ENCODE measurements at regions not wholly inside any gene's neighbourhood (a gene's known extent, or its start where the extent isn't known, plus 50 kb on each side); places are given as distances from the start of the nearest gene placed in this dataset.

GRCh38 chr15:34688699-34689098 lies 66.1 kb downstream of the GJD2 start:
- ChIA-PET CTCF (no interaction called here), POLR2A (no interaction called here)
- DNase-seq (ENCODE audit: extremely low spot score), result no peak
- TF ChIP-seq SUZ12 (IDR thresholded peaks at IDR 0.05), result no peak
- no peak for TF ChIP-seq FOXM1 (IDR thresholded peaks at IDR 0.05; ENCODE audit: borderline replicate concordance)
- no peak for TF ChIP-seq FOXK2 (IDR thresholded peaks at IDR 0.05)
- TF ChIP-seq PKNOX1 (IDR thresholded peaks at IDR 0.05), result no peak
- TF ChIP-seq BHLHE40 (IDR thresholded peaks at IDR 0.05; ENCODE audit: borderline replicate concordance), result no peak
- no peak for TF ChIP-seq SP1 (IDR thresholded peaks at IDR 0.05)
- TF ChIP-seq FOXA1 (IDR thresholded peaks at IDR 0.05), result no peak
- no peak for TF ChIP-seq ARNT (IDR thresholded peaks at IDR 0.05)
- TF ChIP-seq ELF4 (IDR thresholded peaks at IDR 0.05), result no peak
- no peak for TF ChIP-seq LEF1 (IDR thresholded peaks at IDR 0.05; ENCODE audit: borderline replicate concordance)
- TF ChIP-seq CTBP1 (IDR thresholded peaks at IDR 0.05; ENCODE audit: borderline replicate concordance), result no peak

GRCh38 chr15:34684351-34684750 lies 70.4 kb downstream of the GJD2 start:
- ChIA-PET POLR2A (no interaction called here), CTCF (no interaction called here)
- no peak for TF ChIP-seq FOXA1 (IDR thresholded peaks at IDR 0.05)
- no peak for TF ChIP-seq BHLHE40 (IDR thresholded peaks at IDR 0.05; ENCODE audit: borderline replicate concordance)
- DNase-seq (ENCODE audit: extremely low spot score), result no peak

GRCh38 chr15:34682674-34683073 lies 72.1 kb downstream of the GJD2 start:
- DNase-seq (ENCODE audit: extremely low spot score), result no peak
- ChIA-PET CTCF (no interaction called here), POLR2A (no interaction called here)
- TF ChIP-seq ELF4 (IDR thresholded peaks at IDR 0.05) (no peak), FOXM1 (IDR thresholded peaks at IDR 0.05; ENCODE audit: borderline replicate concordance) (no peak), PKNOX1 (IDR thresholded peaks at IDR 0.05) (no peak), FOXA1 (IDR thresholded peaks at IDR 0.05) (no peak), SUZ12 (IDR thresholded peaks at IDR 0.05) (no peak), ZNF384 (IDR thresholded peaks at IDR 0.05) (no peak), BHLHE40 (IDR thresholded peaks at IDR 0.05; ENCODE audit: borderline replicate concordance) (no peak), FOXK2 (IDR thresholded peaks at IDR 0.05) (no peak), SP1 (IDR thresholded peaks at IDR 0.05) (no peak), CTBP1 (IDR thresholded peaks at IDR 0.05; ENCODE audit: borderline replicate concordance) (no peak), ARNT (IDR thresholded peaks at IDR 0.05) (no peak), NFRKB (IDR thresholded peaks at IDR 0.05) (no peak), L3MBTL2 (conservative IDR thresholded peaks at IDR 0.05) (no peak), LEF1 (IDR thresholded peaks at IDR 0.05; ENCODE audit: borderline replicate concordance) (no peak), HDGF (IDR thresholded peaks at IDR 0.05; ENCODE audit: borderline replicate concordance) (no peak), TARDBP (IDR thresholded peaks at IDR 0.05) (no peak)

GRCh38 chr15:34679291-34679690 lies 75.5 kb downstream of the GJD2 start:
- POLR2A ChIA-PET, result no interaction called here
- DNase-seq (ENCODE audit: extremely low spot score), result no peak
- TF ChIP-seq FOXM1 (IDR thresholded peaks at IDR 0.05; ENCODE audit: borderline replicate concordance) (no peak), FOXA1 (IDR thresholded peaks at IDR 0.05) (no peak)
- CTCF ChIA-PET, result no interaction called here

- DNase-seq (ENCODE audit: extremely low spot score), result no peak
- ChIA-PET POLR2A (no interaction called here), CTCF (no interaction called here)
- TF ChIP-seq FOXA1 (IDR thresholded peaks at IDR 0.05), result no peak
- TF ChIP-seq SUZ12 (IDR thresholded peaks at IDR 0.05), result no peak
- no peak for TF ChIP-seq FOXK2 (IDR thresholded peaks at IDR 0.05)
- TF ChIP-seq ELF4 (IDR thresholded peaks at IDR 0.05), result no peak
- TF ChIP-seq BHLHE40 (IDR thresholded peaks at IDR 0.05; ENCODE audit: borderline replicate concordance), result no peak
- no peak for TF ChIP-seq NFRKB (IDR thresholded peaks at IDR 0.05)
- TF ChIP-seq ZNF384 (IDR thresholded peaks at IDR 0.05), result no peak
- no peak for TF ChIP-seq L3MBTL2 (conservative IDR thresholded peaks at IDR 0.05)
- no peak for TF ChIP-seq HDGF (IDR thresholded peaks at IDR 0.05; ENCODE audit: borderline replicate concordance)
- TF ChIP-seq FOXM1 (IDR thresholded peaks at IDR 0.05; ENCODE audit: borderline replicate concordance), result no peak
- TF ChIP-seq LEF1 (IDR thresholded peaks at IDR 0.05; ENCODE audit: borderline replicate concordance), result no peak
- no peak for TF ChIP-seq PKNOX1 (IDR thresholded peaks at IDR 0.05)
- no peak for TF ChIP-seq SP1 (IDR thresholded peaks at IDR 0.05)
- TF ChIP-seq TARDBP (IDR thresholded peaks at IDR 0.05), result no peak
- no peak for TF ChIP-seq ARNT (IDR thresholded peaks at IDR 0.05)
- no peak for TF ChIP-seq CTBP1 (IDR thresholded peaks at IDR 0.05; ENCODE audit: borderline replicate concordance)
These were observed 81.6 kb downstream of the GJD2 start for GRCh38 chr15:34673241-34673640.

- DNase-seq (ENCODE audit: extremely low spot score), result no peak
- POLR2A ChIA-PET, result no interaction called here
- CTCF ChIA-PET, result no interaction called here
- TF ChIP-seq SUZ12 (IDR thresholded peaks at IDR 0.05) (no peak), PKNOX1 (IDR thresholded peaks at IDR 0.05) (no peak)
These were observed 82.2 kb upstream of the GOLGA8B start for GRCh38 chr15:34665498-34666116.

Data from HEK293T (cell line).